ENCODE measurements at regions not wholly inside any gene's neighbourhood (a gene's known extent, or its start where the extent isn't known, plus 50 kb on each side); places are given as distances from the start of the nearest gene placed in this dataset.

- FAIRE-seq: no peak
- no peak for TF ChIP-seq POLR2A (IDR thresholded peaks at IDR 0.05; ENCODE audit: low read depth, low read length)
- DNase-seq (ENCODE audit: insufficient read length, low spot score): no peak
Observed at GRCh38 chr18:47510831-47511230, 259.4 kb upstream of the SKOR2 start.

GRCh38 chr18:47507651-47508050, 256.2 kb upstream of the SKOR2 start:
- no peak for DNase-seq (ENCODE audit: insufficient read length, low spot score)
- FAIRE-seq: no peak
- no peak for TF ChIP-seq POLR2A (IDR thresholded peaks at IDR 0.05; ENCODE audit: low read depth, low read length)

GRCh38 chr18:47506897-47507296, 255.4 kb upstream of the SKOR2 start:
- no peak for TF ChIP-seq POLR2A (IDR thresholded peaks at IDR 0.05; ENCODE audit: low read depth, low read length)
- DNase-seq (ENCODE audit: insufficient read length, low spot score) (no peak), FAIRE-seq (no peak)

- FAIRE-seq: no peak
- DNase-seq (ENCODE audit: insufficient read length, low spot score): no peak
- no peak for TF ChIP-seq POLR2A (IDR thresholded peaks at IDR 0.05; ENCODE audit: low read depth, low read length)
Observed at GRCh38 chr18:47501946-47502345, 250.5 kb upstream of the SKOR2 start.

DNA sequence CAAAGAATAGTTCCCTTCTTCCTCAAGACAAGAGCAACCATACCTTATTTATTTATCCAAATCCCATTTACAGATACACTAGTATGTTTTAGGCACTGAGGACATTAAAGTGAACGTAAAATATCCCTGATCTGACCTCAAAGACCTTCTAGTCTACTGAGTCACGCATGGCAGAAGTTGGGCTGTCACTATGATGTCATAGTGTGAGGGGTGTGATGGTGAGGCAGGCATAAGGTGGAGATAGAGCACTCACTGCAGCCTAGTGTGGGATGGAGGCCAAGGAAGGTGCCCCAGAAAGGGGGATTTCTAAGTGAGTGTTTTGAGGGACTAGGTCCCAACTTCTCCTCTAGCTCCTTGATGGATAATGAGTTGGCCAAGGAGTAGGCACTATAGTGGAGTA, 249.5 kb upstream of the SKOR2 start:
- DNase-seq (ENCODE audit: insufficient read length, low spot score) (no peak), FAIRE-seq (no peak)
- TF ChIP-seq POLR2A (IDR thresholded peaks at IDR 0.05; ENCODE audit: low read depth, low read length): no peak

DNA sequence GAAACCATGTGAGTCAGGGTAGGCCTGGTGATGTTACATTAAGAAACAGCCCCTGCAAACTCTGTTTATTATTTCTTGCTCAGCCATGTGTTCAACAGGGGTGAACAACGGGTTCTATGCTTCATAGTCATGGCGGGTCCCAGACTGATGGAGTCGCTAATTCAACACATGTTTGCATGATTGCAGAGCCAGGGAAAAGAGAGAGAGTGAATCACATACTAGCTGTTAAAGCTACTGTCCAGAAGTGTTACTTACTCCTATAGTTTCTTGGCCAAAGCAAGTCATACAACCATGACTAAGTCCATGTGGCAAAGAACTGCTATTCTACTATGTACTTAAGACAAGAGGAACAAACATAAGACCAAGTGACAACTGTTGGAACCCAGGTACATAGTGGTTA, 241.2 kb upstream of the SKOR2 start:
- DNase-seq (ENCODE audit: insufficient read length, low spot score) (no peak), FAIRE-seq (no peak)
- TF ChIP-seq POLR2A (IDR thresholded peaks at IDR 0.05; ENCODE audit: low read depth, low read length): no peak

GRCh38 chr18:47490882-47491281, 239.4 kb upstream of the SKOR2 start:
- DNase-seq (ENCODE audit: insufficient read length, low spot score) (peak; percentile 14), FAIRE-seq (no peak)
- TF ChIP-seq POLR2A (IDR thresholded peaks at IDR 0.05; ENCODE audit: low read depth, low read length): no peak

GRCh38 chr18:47485221-47485797, 233.8 kb upstream of the SKOR2 start:
- no peak for TF ChIP-seq POLR2A (IDR thresholded peaks at IDR 0.05; ENCODE audit: low read depth, low read length)
- no peak for DNase-seq (ENCODE audit: insufficient read length, low spot score)
- no peak for FAIRE-seq

GRCh38 chr18:47484068-47484467, 232.6 kb upstream of the SKOR2 start:
- TF ChIP-seq POLR2A (IDR thresholded peaks at IDR 0.05; ENCODE audit: low read depth, low read length): no peak
- no peak for FAIRE-seq
- no peak for DNase-seq (ENCODE audit: insufficient read length, low spot score)

DNA sequence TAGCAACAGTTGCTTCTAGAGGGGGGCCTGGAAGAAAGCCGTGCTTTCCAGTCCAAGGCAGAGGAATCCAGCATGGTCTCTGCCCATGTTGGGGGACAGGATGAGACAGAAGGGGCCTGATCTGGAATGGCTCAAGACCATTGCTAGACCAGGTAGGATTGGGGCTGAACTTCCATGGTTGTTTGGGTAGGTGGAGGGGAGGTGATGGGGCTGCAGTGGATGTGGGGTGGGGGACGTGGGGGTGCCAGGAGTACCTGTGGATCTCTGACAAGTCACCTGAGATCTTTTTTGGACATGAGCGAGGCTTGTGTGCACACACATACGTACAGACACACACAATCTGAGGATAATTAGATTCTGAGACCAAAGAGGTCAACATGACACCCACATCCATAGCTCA, 228.7 kb upstream of the SKOR2 start:
- no peak for FAIRE-seq
- no peak for DNase-seq (ENCODE audit: insufficient read length, low spot score)

DNA sequence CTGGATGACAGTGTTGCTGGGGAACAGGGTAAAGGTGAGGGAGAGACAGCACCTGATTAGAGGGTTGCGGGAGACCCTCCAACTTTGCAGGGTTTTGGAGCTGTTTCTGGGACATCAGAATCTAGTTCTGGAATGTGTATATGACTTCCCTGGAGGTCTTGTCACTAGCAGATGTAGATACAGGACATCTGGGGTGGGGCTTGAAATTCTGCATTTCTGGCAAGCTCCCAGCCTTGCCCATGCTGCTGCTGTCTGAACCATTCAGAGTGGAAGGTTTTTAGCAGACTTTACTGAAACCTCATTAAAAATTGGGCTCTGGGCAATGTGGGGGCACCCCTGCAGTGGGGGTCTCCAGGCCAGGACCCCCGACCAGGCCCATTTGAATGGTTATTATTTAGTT, 220.3 kb upstream of the SKOR2 start:
- TF ChIP-seq POLR2A (IDR thresholded peaks at IDR 0.05; ENCODE audit: low read depth, low read length): no peak
- no peak for DNase-seq (ENCODE audit: insufficient read length, low spot score)
- no peak for FAIRE-seq

More for the DNA sequence above, 228.7 kb upstream of the SKOR2 start:
- TF ChIP-seq POLR2A (IDR thresholded peaks at IDR 0.05; ENCODE audit: low read depth, low read length): no peak

GRCh38 chr18:47470941-47471340, 219.5 kb upstream of the SKOR2 start:
- no peak for TF ChIP-seq POLR2A (IDR thresholded peaks at IDR 0.05; ENCODE audit: low read depth, low read length)
- DNase-seq (ENCODE audit: insufficient read length, low spot score) (no peak), FAIRE-seq (no peak)

DNA sequence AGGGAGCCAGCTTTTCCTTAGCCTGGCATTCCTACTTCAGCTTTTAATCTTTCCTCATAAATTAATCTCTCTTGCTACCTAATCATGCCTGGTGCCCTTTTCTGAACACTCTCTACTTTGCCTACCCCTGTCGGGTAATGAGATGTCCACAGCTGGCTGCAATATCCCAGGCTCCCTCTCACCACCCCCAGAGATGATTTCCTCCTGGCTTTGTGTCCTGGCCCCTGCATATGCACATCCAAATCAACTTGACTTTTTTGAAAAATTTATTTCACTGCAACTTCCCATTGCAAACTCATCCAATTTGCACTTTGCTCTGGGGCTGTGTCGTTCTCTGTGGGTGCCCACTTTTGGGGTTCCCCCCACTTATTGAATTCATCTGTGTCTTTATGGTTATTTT, 218.1 kb upstream of the SKOR2 start:
- no peak for FAIRE-seq
- no peak for DNase-seq (ENCODE audit: insufficient read length, low spot score)
- TF ChIP-seq POLR2A (IDR thresholded peaks at IDR 0.05; ENCODE audit: low read depth, low read length): no peak

DNA sequence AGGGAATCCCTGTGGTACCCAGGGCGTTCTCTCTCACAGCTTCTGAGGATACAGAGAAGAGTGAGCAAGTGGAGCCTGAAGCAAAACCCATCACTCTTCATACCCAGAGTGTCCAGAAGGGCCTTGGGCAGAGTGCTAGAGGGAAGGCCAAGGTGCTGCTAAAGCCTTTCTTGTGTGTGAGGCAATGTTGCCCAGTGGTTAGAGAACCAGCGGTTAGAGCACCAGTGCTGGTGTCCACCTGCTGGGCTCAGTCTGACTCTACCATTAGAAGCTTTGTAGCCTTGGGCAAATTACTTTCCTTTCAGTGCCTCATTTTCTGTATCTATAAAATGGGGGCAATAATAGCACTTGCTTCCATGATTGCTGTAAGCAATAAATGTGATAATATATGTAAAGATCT, 210.5 kb upstream of the SKOR2 start:
- TF ChIP-seq POLR2A (IDR thresholded peaks at IDR 0.05; ENCODE audit: low read depth, low read length): no peak
- FAIRE-seq: no peak
- DNase-seq (ENCODE audit: insufficient read length, low spot score): no peak

GRCh38 chr18:47461406-47461948, 210.0 kb upstream of the SKOR2 start:
- FAIRE-seq (no peak), DNase-seq (ENCODE audit: insufficient read length, low spot score) (no peak)
- no peak for TF ChIP-seq POLR2A (IDR thresholded peaks at IDR 0.05; ENCODE audit: low read depth, low read length)

DNA sequence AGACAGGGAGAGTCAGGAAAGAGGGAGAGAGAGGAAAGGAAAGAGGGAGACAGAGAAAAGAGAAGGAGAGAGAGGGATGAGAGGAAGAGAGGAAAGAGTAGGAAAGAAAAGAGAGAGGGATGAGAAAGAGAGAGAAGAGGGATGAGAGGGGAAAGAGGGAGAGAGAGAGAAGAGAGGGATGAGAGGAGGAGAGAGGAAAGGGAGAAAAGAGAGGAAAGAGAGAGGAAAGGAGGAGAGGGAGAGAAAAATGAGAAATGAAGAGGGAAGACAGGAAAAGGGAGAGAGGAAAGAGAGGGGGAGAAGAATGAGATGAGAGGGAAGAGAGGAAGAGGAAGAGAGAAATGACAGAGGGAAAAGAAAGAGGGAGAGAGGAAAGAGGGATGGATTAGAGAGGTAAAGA, 207.0 kb upstream of the SKOR2 start:
- no peak for FAIRE-seq
- TF ChIP-seq POLR2A (IDR thresholded peaks at IDR 0.05; ENCODE audit: low read depth, low read length): no peak
- no peak for DNase-seq (ENCODE audit: insufficient read length, low spot score)

All from H54 (cell line).